Osteoblast (primary cell): ENCODE measurements at regions not wholly inside any gene's neighbourhood (a gene's known extent, or its start where the extent isn't known, plus 50 kb on each side); places are given as distances from the start of the nearest gene placed in this dataset.

Experiments used
- DNase-seq: peaks from one replicate; pipeline ENCODE4 v3.0.0; 2011; ENCODE audit warnings: low spot score, mixed read lengths; ENCODE audit not compliant: insufficient read length; ENCODE audit errors: missing footprints
- H2AFZ ChIP-seq: 2 replicates; pipeline ENCODE4 v1.6.0; 2011; ENCODE audit warnings: mild to moderate bottlenecking, low read length
- H3K27ac ChIP-seq: 2 replicates; pipeline ENCODE4 v1.5.1; 2011; ENCODE audit warnings: mild to moderate bottlenecking, low read depth, low read length, moderate library complexity
- H3K27me3 ChIP-seq: 2 replicates; pipeline ENCODE4 v1.6.0; 2012; ENCODE audit warnings: mild to moderate bottlenecking, control low read depth, inconsistent platforms, low read length, moderate library complexity; ENCODE audit not compliant: insufficient read depth
- H3K36me3 ChIP-seq: 2 replicates; pipeline ENCODE4 v1.5.1; 2011; ENCODE audit warnings: mild to moderate bottlenecking, low read length, control low read depth, moderate library complexity; ENCODE audit not compliant: insufficient read depth
- H3K4me1 ChIP-seq: 2 replicates; pipeline ENCODE4 v1.5.1; 2011; ENCODE audit warnings: mild to moderate bottlenecking, low read length, control low read depth, moderate library complexity; ENCODE audit not compliant: insufficient read depth
- H3K4me2 ChIP-seq: 2 replicates; pipeline ENCODE4 v1.6.0; 2011; ENCODE audit warnings: mild to moderate bottlenecking, low read length; ENCODE audit not compliant: insufficient read depth
- H3K4me3 ChIP-seq: fragments of 200-600 bp; sonication (generic); 3 replicates; pipeline ENCODE4 v1.5.1; 2012; ENCODE audit warnings: mild to moderate bottlenecking, low read length, inconsistent platforms; ENCODE audit not compliant: insufficient read depth
- H3K79me2 ChIP-seq: 2 replicates; pipeline ENCODE4 v1.6.0; 2012; ENCODE audit warnings: mild to moderate bottlenecking, low read length, control low read depth, inconsistent platforms; ENCODE audit not compliant: insufficient read depth
- H3K9me3 ChIP-seq: 2 replicates; pipeline ENCODE4 v1.5.1; 2011; ENCODE audit warnings: low read depth, low read length, control low read depth
- H4K20me1 ChIP-seq: 2 replicates; pipeline ENCODE4 v1.6.0; 2012; ENCODE audit warnings: mild to moderate bottlenecking, low read length, control low read depth; ENCODE audit not compliant: insufficient read depth
- CTCF ChIP-seq: IDR thresholded peaks from 2 replicates; pipeline ENCODE4 v1.5.1; 2011; ENCODE audit warnings: mild to moderate bottlenecking, low read depth, low read length, moderate library complexity; ENCODE audit errors: extremely low read depth

DNA sequence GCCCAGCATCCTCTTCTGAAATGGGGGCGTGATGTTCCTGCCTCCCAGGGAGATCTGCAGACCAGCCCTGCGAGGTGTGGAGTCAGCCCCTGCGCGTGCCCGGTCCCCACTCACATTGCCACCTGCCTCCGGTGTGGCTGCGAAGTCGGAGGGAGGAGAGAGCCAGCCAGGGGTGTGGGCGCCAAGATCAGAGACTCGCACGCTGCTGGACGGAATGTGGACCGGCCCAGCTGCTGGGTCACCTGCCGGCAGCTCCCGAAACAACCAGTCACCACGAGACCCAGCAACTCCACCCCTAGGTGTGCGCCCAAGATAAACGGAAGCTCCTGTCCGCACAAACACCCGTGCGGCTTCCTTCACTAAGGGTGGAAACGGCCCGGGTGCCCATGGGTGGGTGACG lies 51.1 kb upstream of the EGFL7 start:
- TF ChIP-seq CTCF, result no peak

DNA sequence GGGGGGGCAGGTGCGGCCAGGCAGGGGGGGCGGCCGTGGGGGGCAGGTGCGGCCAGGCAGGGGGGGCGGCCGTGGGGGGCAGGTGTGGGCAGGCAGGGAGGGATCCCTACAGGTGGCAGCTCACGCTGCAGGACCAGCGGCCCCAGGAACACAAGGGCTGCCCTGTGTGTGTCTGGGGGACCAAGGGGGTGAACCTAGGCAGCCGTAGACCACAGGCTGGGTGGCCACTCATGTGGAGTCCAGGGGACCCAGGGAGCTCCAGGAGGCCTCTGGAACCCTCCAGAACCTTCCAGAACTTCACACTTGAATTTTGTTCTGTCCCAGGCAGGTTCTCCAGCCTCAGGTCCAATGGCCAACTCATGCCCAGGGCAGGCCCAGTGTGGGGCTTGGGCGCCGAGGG lies 51.6 kb upstream of the EGFL7 start:
- Histone ChIP-seq H3K4me3 (no peak overlapping the region), H4K20me1 (no peaks in the 10 kb centered on the region), H3K36me3 (no peaks in the 10 kb centered on the region), H3K27me3 (no peaks in the 10 kb centered on the region), H3K9me3 (no peaks in the 10 kb centered on the region), H3K4me2 (no peak overlapping the region), H3K4me1 (peaks cover 14% of the 10 kb centered on the region), H3K27ac (no peak overlapping the region), H3K79me2 (no peaks in the 10 kb centered on the region), H2AFZ (no peak overlapping the region)
- TF ChIP-seq CTCF, result no peak
- no peak for DNase-seq

More for the DNA sequence above, 51.1 kb upstream of the EGFL7 start:
- no peaks in the 10 kb centered on the region for H3K27me3 ChIP-seq
- peaks cover 14% of the 10 kb centered on the region for H3K4me1 ChIP-seq
- no peak for DNase-seq
- no peaks in the 10 kb centered on the region for H4K20me1 ChIP-seq
- no peaks in the 10 kb centered on the region for H3K9me3 ChIP-seq
- H3K27ac ChIP-seq, result no peak overlapping the region
- no peak overlapping the region for H3K4me3 ChIP-seq
- H3K36me3 ChIP-seq, result no peaks in the 10 kb centered on the region
- no peak overlapping the region for H3K4me2 ChIP-seq
- H3K79me2 ChIP-seq, result no peaks in the 10 kb centered on the region
- H2AFZ ChIP-seq, result no peak overlapping the region

GRCh38 chr9:136610426-136610825 lies 52.3 kb upstream of the EGFL7 start:
- H3K36me3 ChIP-seq, result no peaks in the 10 kb centered on the region
- H3K79me2 ChIP-seq, result no peaks in the 10 kb centered on the region
- peaks cover 12% of the 10 kb centered on the region for H3K4me1 ChIP-seq
- no peaks in the 10 kb centered on the region for H3K9me3 ChIP-seq
- no peak overlapping the region for H3K4me3 ChIP-seq
- TF ChIP-seq CTCF, result no peak
- H3K27ac ChIP-seq, result no peak overlapping the region
- no peaks in the 10 kb centered on the region for H3K27me3 ChIP-seq
- no peak for DNase-seq
- H2AFZ ChIP-seq, result no peak overlapping the region
- H4K20me1 ChIP-seq, result no peaks in the 10 kb centered on the region
- H3K4me2 ChIP-seq, result no peak overlapping the region

DNA sequence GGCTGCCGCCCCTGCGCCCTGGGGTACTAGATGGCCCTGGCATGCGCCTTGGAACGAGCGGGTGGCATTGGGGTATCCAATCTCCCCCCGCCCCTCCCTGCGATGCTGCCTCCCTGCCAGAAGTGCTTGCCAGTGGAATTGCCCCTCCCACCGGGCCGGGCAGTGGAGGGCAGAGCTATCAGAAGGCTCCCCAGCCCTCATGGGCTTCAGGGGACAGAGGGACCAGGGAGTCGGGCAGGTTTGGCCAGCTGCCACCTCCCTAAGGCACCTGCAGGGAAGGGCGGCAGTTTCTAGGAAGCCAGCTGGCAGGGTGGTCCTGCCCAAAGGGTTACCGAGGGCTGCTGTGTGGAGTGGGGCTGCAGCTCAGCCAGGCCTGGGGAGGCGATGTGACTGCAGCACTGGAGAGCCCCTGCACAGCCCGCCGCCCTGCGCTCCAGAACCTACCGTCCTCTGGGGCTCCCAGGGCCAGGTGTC lies 52.8 kb upstream of the EGFL7 start:
- Histone ChIP-seq H3K27me3 (no peaks in the 10 kb centered on the region), H3K4me1 (peaks cover 10% of the 10 kb centered on the region), H3K4me2 (no peak overlapping the region), H3K4me3 (no peak overlapping the region), H3K79me2 (no peaks in the 10 kb centered on the region), H3K9me3 (no peaks in the 10 kb centered on the region), H3K36me3 (no peaks in the 10 kb centered on the region), H3K27ac (no peak overlapping the region), H2AFZ (no peak overlapping the region), H4K20me1 (no peaks in the 10 kb centered on the region)
- no peak for DNase-seq
- TF ChIP-seq CTCF, result no peak
